HEK293 (cell line): ENCODE measurements at regions not wholly inside any gene's neighbourhood (a gene's known extent, or its start where the extent isn't known, plus 50 kb on each side); places are given as distances from the start of the nearest gene placed in this dataset.

Source experiments
- CTCF ChIP-seq: fragments of 450-650 bp; formaldehyde crosslinking; IDR thresholded peaks from 2 replicates; pipeline ENCODE4 v1.5.1; 2016; ENCODE audit warnings: missing biosample characterization, missing genetic modification characterization
- KLF9 ChIP-seq: fragments of 450-650 bp; formaldehyde crosslinking; IDR thresholded peaks from 2 replicates; pipeline ENCODE4 v1.5.1; 2016; ENCODE audit warnings: missing biosample characterization, missing genetic modification characterization, low read depth
- ZNF558 ChIP-seq: fragments of 450-650 bp; formaldehyde crosslinking; IDR thresholded peaks from 2 replicates; pipeline ENCODE4 v1.5.1; 2016; ENCODE audit warnings: missing biosample characterization, missing genetic modification characterization
- ZNF623 ChIP-seq: fragments of 450-650 bp; formaldehyde crosslinking; IDR thresholded peaks from 2 replicates; pipeline ENCODE4 v1.5.1; 2016; ENCODE audit warnings: missing biosample characterization, missing genetic modification characterization

- TF ChIP-seq CTCF (tag by site-specific recombination) = no peak
- no peak for TF ChIP-seq ZNF623
- no peak for TF ChIP-seq KLF9
- no peak for TF ChIP-seq ZNF558 (tag by site-specific recombination)
Observed at GRCh38 chr9:86705490-86705889, 241.8 kb downstream of the GAS1 start.
